Neural progenitor cell (in vitro differentiated cells): ENCODE measurements at regions not wholly inside any gene's neighbourhood (a gene's known extent, or its start where the extent isn't known, plus 50 kb on each side); places are given as distances from the start of the nearest gene placed in this dataset.

Experiments used
- EZH2 ChIP-seq: fragments of 200-600 bp; sonication (generic); IDR thresholded peaks from 2 replicates; pipeline ENCODE4 v1.6.1; 2017; ENCODE audit warnings: antibody characterized with exemption, mild to moderate bottlenecking, moderate library complexity
- TF ChIP-seq, protein P1 (sequence below): fragments of 200-600 bp; sonication (generic); IDR thresholded peaks from 2 replicates; pipeline ENCODE4 v1.5.1; 2017; ENCODE audit warnings: antibody characterized with exemption, mild to moderate bottlenecking

- TF ChIP-seq, protein P1, sequence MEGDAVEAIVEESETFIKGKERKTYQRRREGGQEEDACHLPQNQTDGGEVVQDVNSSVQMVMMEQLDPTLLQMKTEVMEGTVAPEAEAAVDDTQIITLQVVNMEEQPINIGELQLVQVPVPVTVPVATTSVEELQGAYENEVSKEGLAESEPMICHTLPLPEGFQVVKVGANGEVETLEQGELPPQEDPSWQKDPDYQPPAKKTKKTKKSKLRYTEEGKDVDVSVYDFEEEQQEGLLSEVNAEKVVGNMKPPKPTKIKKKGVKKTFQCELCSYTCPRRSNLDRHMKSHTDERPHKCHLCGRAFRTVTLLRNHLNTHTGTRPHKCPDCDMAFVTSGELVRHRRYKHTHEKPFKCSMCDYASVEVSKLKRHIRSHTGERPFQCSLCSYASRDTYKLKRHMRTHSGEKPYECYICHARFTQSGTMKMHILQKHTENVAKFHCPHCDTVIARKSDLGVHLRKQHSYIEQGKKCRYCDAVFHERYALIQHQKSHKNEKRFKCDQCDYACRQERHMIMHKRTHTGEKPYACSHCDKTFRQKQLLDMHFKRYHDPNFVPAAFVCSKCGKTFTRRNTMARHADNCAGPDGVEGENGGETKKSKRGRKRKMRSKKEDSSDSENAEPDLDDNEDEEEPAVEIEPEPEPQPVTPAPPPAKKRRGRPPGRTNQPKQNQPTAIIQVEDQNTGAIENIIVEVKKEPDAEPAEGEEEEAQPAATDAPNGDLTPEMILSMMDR: no peak
- no peak for TF ChIP-seq EZH2
Measured at GRCh38 chr6:22412994-22413393, 116.2 kb upstream of the PRL start.
